RPMI7951 (cell line): ENCODE measurements at regions not wholly inside any gene's neighbourhood (a gene's known extent, or its start where the extent isn't known, plus 50 kb on each side); places are given as distances from the start of the nearest gene placed in this dataset.

Experiments used
- DNase-seq: peaks from one replicate; pipeline ENCODE4 v3.0.0-alpha.2; 2012; ENCODE audit warnings: low read depth

- no peak for DNase-seq
Measured at GRCh38 chr1:31127266-31127665, 61.7 kb upstream of the PUM1 start.

GRCh38 chr1:31122741-31123140 lies 57.2 kb upstream of the PUM1 start:
- DNase-seq, result no peak

GRCh38 chr1:31122101-31122735 lies 56.7 kb upstream of the PUM1 start:
- peak; percentile 44 for DNase-seq

GRCh38 chr1:31120783-31121180 lies 55.3 kb upstream of the PUM1 start:
- DNase-seq, result no peak

- DNase-seq, result no peak
Measured at GRCh38 chr1:31116022-31116421, 50.5 kb upstream of the PUM1 start.
